OCI-M2 (cell line): ENCODE measurements at regions not wholly inside any gene's neighbourhood (a gene's known extent, or its start where the extent isn't known, plus 50 kb on each side); places are given as distances from the start of the nearest gene placed in this dataset.

Experiments
- DNase-seq: peaks from one replicate; lab custom pipeline; 2025; ENCODE audit not compliant: unreplicated experiment; lab: John Stamatoyannopoulos, UW

- no peak for DNase-seq
These were observed 421.5 kb downstream of the ZNF521 start for GRCh38 chr18:24930478-24930877.

- no peak for DNase-seq
These were observed 421.0 kb downstream of the ZNF521 start for GRCh38 chr18:24930971-24931370.

GRCh38 chr18:24933345-24933744 lies 418.6 kb downstream of the ZNF521 start:
- DNase-seq, result no peak

GRCh38 chr18:24934258-24934932 lies 417.6 kb downstream of the ZNF521 start:
- DNase-seq, result no peak

DNA sequence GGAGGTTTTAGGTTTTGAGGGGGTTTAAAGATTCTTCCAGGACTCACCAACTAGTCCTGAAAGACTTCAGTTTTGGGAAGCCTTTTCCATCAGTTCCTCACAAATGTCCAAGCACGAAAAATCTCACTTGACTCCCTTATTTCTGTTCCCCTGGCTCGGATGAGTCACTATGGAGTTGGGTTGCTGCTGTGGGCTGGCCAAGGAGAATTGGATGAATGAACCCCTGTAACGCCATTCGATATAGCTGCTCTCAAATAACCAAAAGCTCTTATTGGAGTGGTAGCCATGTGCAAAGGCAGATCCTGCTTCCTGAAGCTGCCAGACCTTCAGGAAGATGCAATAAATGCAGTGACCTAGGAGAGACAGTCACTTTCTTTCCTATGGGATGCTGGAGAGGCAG lies 417.0 kb downstream of the ZNF521 start:
- DNase-seq, result no peak

DNA sequence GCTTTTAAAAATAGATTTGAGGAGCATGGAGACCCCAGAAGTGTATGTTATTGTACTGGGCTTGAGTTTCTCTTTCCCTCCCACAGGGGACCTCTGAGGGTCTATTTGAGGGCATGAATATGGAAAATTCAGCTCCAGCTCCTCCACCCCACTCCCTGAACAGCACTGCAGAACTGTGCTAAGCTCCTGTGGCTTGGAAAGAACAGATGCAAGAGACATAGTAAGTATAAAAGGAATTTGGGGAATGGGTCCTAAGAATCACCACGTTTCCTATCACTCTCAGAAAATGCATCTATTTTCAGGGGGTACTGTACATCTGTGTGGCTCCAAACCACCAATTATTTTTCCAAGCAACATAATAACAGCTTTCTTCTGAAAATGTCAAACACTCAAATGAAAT lies 416.1 kb downstream of the ZNF521 start:
- DNase-seq, result no peak

- no peak for DNase-seq
These were observed 415.3 kb downstream of the ZNF521 start for GRCh38 chr18:24936691-24937090.

DNA sequence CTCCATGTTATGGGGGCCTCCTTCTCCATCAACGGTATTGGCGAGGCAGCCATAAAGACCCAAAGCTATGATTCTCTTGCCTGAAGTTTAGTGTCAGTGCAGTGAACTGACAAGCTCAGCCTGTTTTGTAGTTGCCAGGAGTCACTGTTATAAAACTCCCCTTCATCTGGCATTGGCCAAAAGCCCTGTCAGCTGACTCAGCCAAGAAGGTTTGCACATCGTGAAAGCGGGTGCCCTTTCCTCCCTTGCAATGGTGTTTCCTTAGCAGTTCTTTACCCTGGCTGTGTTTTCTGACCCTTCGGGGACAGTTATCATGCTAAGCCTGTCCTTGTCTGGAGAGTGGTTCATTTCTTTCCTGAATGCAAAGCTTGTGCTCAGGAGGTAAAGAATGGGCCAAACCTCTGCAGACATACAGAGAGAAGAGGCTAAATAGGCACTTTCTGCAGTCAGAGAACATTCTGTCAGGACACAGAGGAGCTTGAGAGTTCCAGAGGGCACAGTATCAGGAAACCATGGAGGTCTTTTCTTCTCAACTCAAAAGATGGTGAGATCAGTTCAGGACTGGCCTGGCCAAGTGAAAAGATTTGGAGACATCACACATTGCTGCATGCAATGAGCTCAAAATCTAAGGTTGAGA lies 414.2 kb downstream of the ZNF521 start:
- DNase-seq, result no peak

GRCh38 chr18:24940416-24940815 lies 411.6 kb downstream of the ZNF521 start:
- DNase-seq, result no peak

- DNase-seq, result no peak
These were observed 410.6 kb downstream of the ZNF521 start for GRCh38 chr18:24941174-24941951.

DNA sequence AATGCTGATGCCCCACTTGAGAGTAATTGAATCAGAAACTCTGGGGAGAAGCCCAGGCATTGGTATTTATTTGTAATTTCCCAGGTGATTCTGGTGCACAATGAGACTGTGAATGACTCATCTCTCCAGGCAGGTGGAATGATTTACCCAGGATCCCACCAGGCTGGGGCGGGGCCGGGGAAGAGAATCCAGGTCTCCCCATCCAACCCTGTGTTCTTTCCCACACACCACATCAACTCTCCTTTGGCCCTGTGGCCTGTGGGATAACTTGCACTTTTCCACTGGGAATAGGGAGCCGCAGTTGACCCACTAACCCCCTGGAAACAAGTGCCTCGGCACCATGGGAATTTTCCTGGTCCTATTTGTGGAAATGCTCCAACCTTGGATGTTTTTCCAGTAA lies 409.8 kb downstream of the ZNF521 start:
- DNase-seq, result no peak

DNA sequence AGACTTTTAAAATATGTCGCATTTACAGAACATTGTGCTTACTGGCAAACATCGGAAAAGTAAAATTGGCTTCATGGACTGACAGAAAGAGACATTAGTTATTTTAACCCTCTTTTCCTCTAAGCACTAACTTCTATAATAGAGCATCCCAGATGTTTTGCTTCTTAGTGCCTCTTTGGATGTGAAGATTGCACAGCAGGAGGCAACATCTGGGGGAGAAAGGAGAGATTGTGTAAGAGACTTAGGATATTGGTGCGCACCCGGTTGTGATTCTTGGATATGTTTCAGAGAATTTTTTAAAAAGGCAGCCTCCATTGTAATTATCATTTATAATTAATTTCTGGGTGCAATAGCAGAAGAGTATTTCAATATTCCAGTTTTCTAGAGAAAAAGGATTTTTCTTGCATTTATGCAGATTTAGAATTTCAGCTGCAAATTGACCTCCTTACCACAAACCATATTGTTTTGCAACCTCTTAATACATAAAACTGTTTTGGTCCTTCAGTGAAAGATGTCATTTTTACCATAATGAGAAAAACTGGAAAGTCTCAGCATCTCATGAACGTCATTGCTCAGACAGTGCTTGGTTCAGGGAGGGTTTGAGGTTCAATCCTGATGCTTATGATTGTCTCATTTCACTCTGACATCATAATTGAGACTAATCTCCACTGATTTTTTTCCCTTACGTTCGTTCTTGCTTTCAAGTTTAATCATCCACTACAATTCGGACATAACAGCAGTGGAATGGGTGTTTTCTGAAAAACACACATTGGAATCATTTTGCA lies 404.3 kb downstream of the ZNF521 start:
- no peak for DNase-seq

- DNase-seq, result no peak
These were observed 402.1 kb downstream of the ZNF521 start for GRCh38 chr18:24949908-24950307.

GRCh38 chr18:24954341-24954740 lies 397.6 kb downstream of the ZNF521 start:
- no peak for DNase-seq

DNA sequence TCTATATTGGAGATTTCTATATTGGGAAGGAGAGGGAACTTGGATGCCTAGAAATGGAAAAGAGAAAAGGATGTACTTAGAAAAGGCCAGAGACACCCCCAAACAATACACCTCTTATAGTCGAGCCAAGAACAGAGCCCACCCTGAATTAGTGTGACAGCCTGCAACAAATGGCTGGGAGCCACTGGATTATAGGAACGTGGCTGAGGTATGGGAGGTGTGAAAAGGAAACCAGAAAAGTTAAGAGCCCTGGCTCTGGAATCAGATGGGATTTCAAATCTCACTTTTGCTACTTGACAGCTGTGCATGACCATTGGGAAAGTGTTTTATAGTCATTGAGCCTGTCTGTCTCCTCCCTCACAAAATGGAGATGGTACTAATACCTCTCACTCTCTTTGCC lies 394.0 kb downstream of the ZNF521 start:
- no peak for DNase-seq

DNA sequence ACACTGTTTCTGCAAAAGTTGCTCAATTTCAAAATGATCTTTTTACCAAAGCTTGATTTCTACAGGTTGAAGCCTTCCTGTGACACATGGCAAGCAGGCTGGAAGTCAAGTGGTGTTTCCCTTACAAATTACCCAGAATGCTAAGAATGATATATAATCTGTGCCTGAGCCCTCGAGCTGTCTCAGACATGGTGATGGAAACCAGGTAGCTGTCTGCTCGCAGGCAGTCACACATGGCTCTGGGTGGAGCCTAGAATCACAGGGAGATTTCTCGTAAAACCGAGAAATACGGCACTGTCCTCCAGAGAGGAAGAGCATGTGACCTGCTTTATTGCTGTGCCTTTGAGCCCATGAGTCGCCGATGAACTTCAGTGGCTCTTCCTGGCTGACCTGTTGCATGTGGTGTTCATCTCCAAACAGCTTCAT lies 392.9 kb downstream of the ZNF521 start:
- DNase-seq, result no peak

- DNase-seq, result no peak
These were observed 387.8 kb downstream of the ZNF521 start for GRCh38 chr18:24964216-24964615.

DNA sequence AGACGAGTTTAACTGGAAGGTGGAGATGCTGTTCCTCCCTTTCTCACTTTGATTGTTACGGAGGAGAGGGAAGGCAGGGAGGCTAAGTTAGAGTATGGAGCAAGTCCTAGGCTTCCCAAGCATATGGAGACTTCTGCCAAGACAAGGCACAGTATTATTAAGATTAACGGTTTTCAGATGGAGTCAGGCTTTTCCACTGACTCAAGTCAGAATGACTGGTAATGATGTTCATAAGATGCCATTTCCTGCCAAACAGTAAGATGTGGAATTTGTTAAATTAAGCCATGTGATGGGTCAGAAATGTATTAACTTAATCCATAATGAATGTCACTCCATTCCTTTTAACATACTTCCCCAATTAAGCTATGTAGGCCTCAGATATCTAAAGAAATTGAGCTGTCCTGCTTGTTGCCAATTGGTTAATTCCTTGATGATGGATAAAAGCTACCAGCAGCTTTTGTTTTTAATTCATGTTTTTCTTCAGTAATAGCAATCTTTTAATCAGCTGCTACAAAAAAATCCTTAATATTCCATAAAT lies 383.7 kb downstream of the ZNF521 start:
- DNase-seq, result no peak

DNA sequence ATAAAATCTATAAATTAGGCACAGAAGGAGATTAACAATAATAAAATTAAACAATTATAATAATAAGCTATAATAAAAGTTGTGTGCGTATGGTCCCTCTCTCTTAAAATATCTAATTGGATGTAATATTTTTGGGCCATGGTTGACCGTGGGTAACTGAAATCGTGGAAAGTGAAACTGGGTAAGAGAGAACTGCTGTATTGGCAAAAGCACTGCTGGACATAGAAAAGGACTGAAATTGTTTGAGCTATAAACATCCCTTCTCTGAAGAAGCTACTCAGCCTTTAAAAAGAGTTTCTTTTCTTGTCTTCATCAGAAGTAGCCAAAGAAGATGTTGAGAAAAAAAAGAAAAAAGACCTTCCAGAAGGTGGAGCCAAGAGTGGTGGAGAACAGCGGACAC lies 379.4 kb downstream of the ZNF521 start:
- DNase-seq, result no peak

- DNase-seq, result no peak
These were observed 377.5 kb downstream of the ZNF521 start for GRCh38 chr18:24974431-24974830.
